K562 (cell line): ENCODE measurements at regions not wholly inside any gene's neighbourhood (a gene's known extent, or its start where the extent isn't known, plus 50 kb on each side); places are given as distances from the start of the nearest gene placed in this dataset.

Source experiments
- ATAC-seq: fragments of 200-7000 bp; cut with Tn5 transposase; 3 replicates; pipeline ENCODE4 v1.9.1; 2020; ENCODE audit warnings: moderate library complexity
- BruUV-seq: library from RNA; stranded (reverse); fragments of 400-500 nt; replicated peaks from 2 replicates; lab custom pipeline; 2021; lab: Mats Ljungman, UMichigan
- CTCF ChIA-PET: fragments of 300-600 bp; formaldehyde crosslinking; extraction: SDS; loops from one replicate; lab custom pipeline; 2021; ENCODE audit warnings: low intra/inter-chr PET ratio; lab: Yijun Ruan, JAX
- POLR2A ChIA-PET: fragments of 300-600, 350-650 bp; sonication (Branson Sonifier 250); formaldehyde crosslinking; extraction: SDS; loops from one replicate; lab custom pipeline; 2021; ENCODE audit warnings: antibody characterized with exemption, inconsistent platforms; lab: Yijun Ruan, JAX
- DNase-seq, 4 experiments: peaks; one replicate each; pipeline versions ENCODE4 v3.0.0 to v3.0.0-alpha.2; 2011 to 2018; ENCODE audit warnings: low spot score in 3 of 4, mixed read lengths in 3 of 4; ENCODE audit errors: extremely low read depth in 1 of 4
- FAIRE-seq: peaks from 2 replicates; lab custom pipeline; 2011; peaks lifted over from hg19 to GRCh38; lab: Jason Lieb, UNC
- H2AFZ ChIP-seq: 2 replicates; pipeline ENCODE4 v1.6.0; 2011; ENCODE audit warnings: low read depth, low read length, control low read depth, inconsistent platforms
- H3K27ac ChIP-seq: fragments of 200-600 bp; 3 replicates; pipeline ENCODE4 v1.8.0; 2011; ENCODE audit warnings: low read depth, mild to moderate bottlenecking, control low read depth, inconsistent platforms, low read length, moderate library complexity, mixed read lengths; ENCODE audit errors: extremely low read depth
- H3K27me3 ChIP-seq, 2 experiments: fragments of 300-600 bp in 1 of 2; 2 replicates in 1 of 2; 3 replicates in 1 of 2; pipeline versions ENCODE4 v1.6.0 to v1.8.0; 2011; ENCODE audit warnings: inconsistent platforms in 2 of 2, low read length in 2 of 2, mild to moderate bottlenecking in 1 of 2, mixed read lengths in 1 of 2, moderate library complexity in 1 of 2; ENCODE audit not compliant: control insufficient read depth in 2 of 2, insufficient read depth in 2 of 2
- H3K36me3 ChIP-seq: fragments of 300-600 bp; 3 replicates; pipeline ENCODE4 v1.8.0; 2011; ENCODE audit warnings: mild to moderate bottlenecking, low read length, inconsistent platforms; ENCODE audit not compliant: control insufficient read depth, insufficient read depth
- H3K4me1 ChIP-seq, 2 experiments: fragments of 200-600 bp in 1 of 2; replicated peaks in 1 of 2; 2 replicates in 1 of 2; 3 replicates in 1 of 2; pipeline versions ENCODE4 v1.5.1 to v1.8.0; 2011; ENCODE audit warnings: inconsistent platforms in 2 of 2, low read length in 2 of 2, mild to moderate bottlenecking in 1 of 2, mixed read lengths in 1 of 2, moderate library complexity in 1 of 2; ENCODE audit not compliant: control insufficient read depth in 2 of 2, insufficient read depth in 2 of 2
- H3K4me2 ChIP-seq: 2 replicates; pipeline ENCODE4 v1.6.1; 2011; ENCODE audit warnings: low read length, control low read depth, inconsistent platforms, mixed read lengths; ENCODE audit not compliant: insufficient read depth
- H3K4me3 ChIP-seq: fragments of 200-600 bp; sonication (generic), shearing (Covaris generic); 2 replicates; pipeline ENCODE4 v1.5.1; 2016; ENCODE audit warnings: control low read depth, inconsistent platforms
- H3K79me2 ChIP-seq: fragments of 200-600 bp; 3 replicates; pipeline ENCODE4 v1.8.0; 2011; ENCODE audit warnings: low read length, inconsistent platforms; ENCODE audit not compliant: control insufficient read depth, insufficient read depth
- H3K9ac ChIP-seq, 2 experiments: 2 replicates each; pipeline versions ENCODE4 v1.6.0 to v1.6.1; 2011; ENCODE audit warnings: low read depth in 2 of 2, low read length in 2 of 2, control low read depth in 1 of 2, inconsistent platforms in 1 of 2, mild to moderate bottlenecking in 1 of 2, mixed read lengths in 1 of 2; ENCODE audit not compliant: insufficient read depth in 1 of 2
- H3K9me1 ChIP-seq: one replicate; pipeline ENCODE4 v1.6.0; 2011; ENCODE audit warnings: inconsistent platforms, mild to moderate bottlenecking, low read length, moderate library complexity; ENCODE audit not compliant: control insufficient read depth, insufficient read depth
- H3K9me3 ChIP-seq: replicated peaks from 2 replicates; pipeline ENCODE4 v1.5.1; 2011; ENCODE audit warnings: low read depth, low read length, inconsistent platforms; ENCODE audit not compliant: control insufficient read depth, insufficient read depth
- H4K20me1 ChIP-seq: replicated peaks from 2 replicates; pipeline ENCODE4 v1.6.1; 2011; ENCODE audit warnings: low read length, inconsistent platforms, mixed read lengths; ENCODE audit not compliant: control insufficient read depth, insufficient read depth
- CBX1 ChIP-seq: sonication (generic); IDR thresholded peaks from 2 replicates; pipeline ENCODE4 v1.6.1; 2016; ENCODE audit warnings: antibody characterized with exemption, low read depth, mild to moderate bottlenecking
- CCNT2 ChIP-seq: IDR thresholded peaks from 2 replicates; pipeline ENCODE4 v1.6.1; 2011; ENCODE audit warnings: borderline replicate concordance, low read depth, mild to moderate bottlenecking, moderate library complexity, mixed read lengths, low read length; ENCODE audit not compliant: insufficient read length; ENCODE audit errors: extremely low read depth
- CHCHD3 ChIP-seq: fragments of 250-450 bp; sonication (Bioruptor Pico); IDR thresholded peaks from 2 replicates; pipeline ENCODE4 v2.1.2; 2022; ENCODE audit warnings: mild to moderate bottlenecking
- DNMT1 ChIP-seq: fragments of 450-650 bp; IDR thresholded peaks from 2 replicates; pipeline ENCODE4 v1.6.1; 2016; ENCODE audit warnings: antibody characterized with exemption, mild to moderate bottlenecking
- LCOR ChIP-seq: sonication (generic); formaldehyde crosslinking; IDR thresholded peaks from 2 replicates; pipeline ENCODE4 v1.8.0; 2022; ENCODE audit warnings: mild to moderate bottlenecking, missing genetic modification reagents
- MTA1 ChIP-seq: fragments of 450-650 bp; IDR thresholded peaks from 2 replicates; pipeline ENCODE4 v1.6.1; 2017; ENCODE audit warnings: borderline replicate concordance
- PML ChIP-seq: IDR thresholded peaks from 2 replicates; pipeline ENCODE4 v1.6.1; 2012; ENCODE audit warnings: low read length, inconsistent platforms
- PTTG1 ChIP-seq: fragments of 450-650 bp; IDR thresholded peaks from 2 replicates; pipeline ENCODE4 v1.6.1; 2016; ENCODE audit warnings: low read depth, mild to moderate bottlenecking, missing genetic modification characterization, missing compliant biosample characterization
- RBM22 ChIP-seq: fragments of 200-400 bp; formaldehyde crosslinking; IDR thresholded peaks from 2 replicates; pipeline ENCODE4 v1.6.1; 2018; ENCODE audit warnings: low read length, low read depth; ENCODE audit not compliant: poor library complexity, severe bottlenecking
- RHOXF2B ChIP-seq: fragments of 250-450 bp; sonication (Bioruptor Pico); conservative IDR thresholded peaks from 2 replicates; pipeline ENCODE4 v1.5.1; 2021
- SP1 ChIP-seq: sonication (generic); formaldehyde crosslinking; IDR thresholded peaks from 2 replicates; pipeline ENCODE4 v1.8.1; 2022; ENCODE audit warnings: mild to moderate bottlenecking, missing genetic modification reagents
- SP2 ChIP-seq: IDR thresholded peaks from 2 replicates; pipeline ENCODE4 v1.6.1; 2011; ENCODE audit warnings: mild to moderate bottlenecking, low read depth, low read length, moderate library complexity; ENCODE audit not compliant: poor library complexity, severe bottlenecking; ENCODE audit errors: extremely low read depth
- TAF9B ChIP-seq: fragments of 450-650 bp; IDR thresholded peaks from 2 replicates; pipeline ENCODE4 v1.6.1; 2018; ENCODE audit warnings: mild to moderate bottlenecking; ENCODE audit not compliant: partially characterized antibody
- TCFL5 ChIP-seq: fragments of 250-450 bp; sonication (Bioruptor Pico); conservative IDR thresholded peaks from 2 replicates; pipeline ENCODE4 v1.6.1; 2021; ENCODE audit warnings: mild to moderate bottlenecking, moderate library complexity, matching md5 sums
- ZNF24 ChIP-seq: fragments of 450-650 bp; IDR thresholded peaks from 2 replicates; pipeline ENCODE4 v1.6.1; 2016
- in situ Hi-C: fragments of 300-500 bp; cut with MboI; formaldehyde crosslinking; loops from 4 replicates; pipeline ENCODE4 v1.15.0; 2018; ENCODE audit warnings: inconsistent platforms, mixed read lengths
- intact Hi-C: fragments of 100-400 bp; cut with micrococcal nuclease; formaldehyde crosslinking; loops from 2 replicates; pipeline ENCODE4 v1.14.2; 2022
- TF ChIP-seq, protein P1 (sequence below): fragments of 250-450 bp; sonication (Bioruptor Pico); IDR thresholded peaks from 2 replicates; pipeline ENCODE4 v1.8.0; 2021; ENCODE audit warnings: moderate library complexity, mild to moderate bottlenecking, inconsistent platforms
- TF ChIP-seq, protein P2 (sequence below), 3 experiments: fragments of 200-800 bp in 1 of 3; fragments of 250-450 bp in 1 of 3; fragments of 450-650 bp in 1 of 3; sonication (Bioruptor Pico) in 1 of 3; sonication (Bioruptor generic) in 1 of 3; formaldehyde crosslinking in 1 of 3; IDR thresholded peaks; 2 replicates each; pipeline versions ENCODE4 v1.6.1 to v1.8.0; 2016 to 2022; ENCODE audit warnings: mild to moderate bottlenecking in 2 of 3, missing genetic modification characterization in 2 of 3, missing compliant biosample characterization in 1 of 3, moderate library complexity in 1 of 3
- TF ChIP-seq, protein P3 (sequence below): IDR thresholded peaks from 2 replicates; pipeline ENCODE4 v1.6.1; 2014; ENCODE audit warnings: antibody characterized with exemption

GRCh38 chr5:30063503-30063902, 1130.0 kb upstream of the CDH6 start:
- intact Hi-C loops (no loop called here), in situ Hi-C loops (no loop called here)
- BruUV-seq, result no TSS peak

More at GRCh38 chr5:30063503-30063902, 1130.0 kb upstream of the CDH6 start:
- DNase-seq (no peak), FAIRE-seq (no peak), ATAC-seq (no peak)
- no peaks in the 10 kb centered on the region for H3K4me1 ChIP-seq
- CTCF ChIA-PET, result no interaction called here
- POLR2A ChIA-PET, result no interaction called here
- no peaks in the 10 kb centered on the region for H4K20me1 ChIP-seq
- no peaks in the 10 kb centered on the region for H3K36me3 ChIP-seq
- H3K79me2 ChIP-seq, result no peaks in the 10 kb centered on the region
- H2AFZ ChIP-seq, result no peak overlapping the region
- no peak for TF ChIP-seq SP1 (CRISPR knock-in tag)
- no peak for TF ChIP-seq DNMT1
- TF ChIP-seq, protein P1, sequence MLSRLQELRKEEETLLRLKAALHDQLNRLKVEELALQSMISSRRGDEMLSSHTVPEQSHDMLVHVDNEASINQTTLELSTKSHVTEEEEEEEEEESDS (CRISPR knock-in tag), result no peak
- TF ChIP-seq RBM22, result no peak
- no peak for TF ChIP-seq ZNF24
- TF ChIP-seq PTTG1 (tag), result no peak
- no peak for TF ChIP-seq PML
- TF ChIP-seq, protein P2, sequence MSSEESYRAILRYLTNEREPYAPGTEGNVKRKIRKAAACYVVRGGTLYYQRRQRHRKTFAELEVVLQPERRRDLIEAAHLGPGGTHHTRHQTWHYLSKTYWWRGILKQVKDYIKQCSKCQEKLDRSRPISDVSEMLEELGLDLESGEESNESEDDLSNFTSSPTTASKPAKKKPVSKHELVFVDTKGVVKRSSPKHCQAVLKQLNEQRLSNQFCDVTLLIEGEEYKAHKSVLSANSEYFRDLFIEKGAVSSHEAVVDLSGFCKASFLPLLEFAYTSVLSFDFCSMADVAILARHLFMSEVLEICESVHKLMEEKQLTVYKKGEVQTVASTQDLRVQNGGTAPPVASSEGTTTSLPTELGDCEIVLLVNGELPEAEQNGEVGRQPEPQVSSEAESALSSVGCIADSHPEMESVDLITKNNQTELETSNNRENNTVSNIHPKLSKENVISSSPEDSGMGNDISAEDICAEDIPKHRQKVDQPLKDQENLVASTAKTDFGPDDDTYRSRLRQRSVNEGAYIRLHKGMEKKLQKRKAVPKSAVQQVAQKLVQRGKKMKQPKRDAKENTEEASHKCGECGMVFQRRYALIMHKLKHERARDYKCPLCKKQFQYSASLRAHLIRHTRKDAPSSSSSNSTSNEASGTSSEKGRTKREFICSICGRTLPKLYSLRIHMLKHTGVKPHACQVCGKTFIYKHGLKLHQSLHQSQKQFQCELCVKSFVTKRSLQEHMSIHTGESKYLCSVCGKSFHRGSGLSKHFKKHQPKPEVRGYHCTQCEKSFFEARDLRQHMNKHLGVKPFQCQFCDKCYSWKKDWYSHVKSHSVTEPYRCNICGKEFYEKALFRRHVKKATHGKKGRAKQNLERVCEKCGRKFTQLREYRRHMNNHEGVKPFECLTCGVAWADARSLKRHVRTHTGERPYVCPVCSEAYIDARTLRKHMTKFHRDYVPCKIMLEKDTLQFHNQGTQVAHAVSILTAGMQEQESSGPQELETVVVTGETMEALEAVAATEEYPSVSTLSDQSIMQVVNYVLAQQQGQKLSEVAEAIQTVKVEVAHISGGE (CRISPR knock-in tag; IDR thresholded peaks at IDR 0.05), result no peak
- TF ChIP-seq CHCHD3 (CRISPR knock-in tag), result no peak
- TF ChIP-seq TCFL5 (CRISPR knock-in tag), result no peak
- no peak for TF ChIP-seq LCOR (CRISPR knock-in tag)
- TF ChIP-seq MTA1, result no peak
- TF ChIP-seq, protein P3, sequence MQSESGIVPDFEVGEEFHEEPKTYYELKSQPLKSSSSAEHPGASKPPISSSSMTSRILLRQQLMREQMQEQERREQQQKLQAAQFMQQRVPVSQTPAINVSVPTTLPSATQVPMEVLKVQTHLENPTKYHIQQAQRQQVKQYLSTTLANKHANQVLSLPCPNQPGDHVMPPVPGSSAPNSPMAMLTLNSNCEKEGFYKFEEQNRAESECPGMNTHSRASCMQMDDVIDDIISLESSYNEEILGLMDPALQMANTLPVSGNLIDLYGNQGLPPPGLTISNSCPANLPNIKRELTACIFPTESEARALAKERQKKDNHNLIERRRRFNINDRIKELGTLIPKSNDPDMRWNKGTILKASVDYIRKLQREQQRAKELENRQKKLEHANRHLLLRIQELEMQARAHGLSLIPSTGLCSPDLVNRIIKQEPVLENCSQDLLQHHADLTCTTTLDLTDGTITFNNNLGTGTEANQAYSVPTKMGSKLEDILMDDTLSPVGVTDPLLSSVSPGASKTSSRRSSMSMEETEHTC, result no peak
- TF ChIP-seq CCNT2, result no peak
- TF ChIP-seq SP2, result no peak
- no peak for TF ChIP-seq TAF9B
- no peak for TF ChIP-seq RHOXF2B (CRISPR knock-in tag)
- TF ChIP-seq CBX1, result no peak
- H3K4me2 ChIP-seq, result no peak overlapping the region
- no peak overlapping the region for H3K9ac ChIP-seq
- H3K9me1 ChIP-seq, result no peaks in the 10 kb centered on the region
- no peaks in the 10 kb centered on the region; the same call in 1 of the 2 replicates for H3K9me3 ChIP-seq
- H3K4me3 ChIP-seq, result no peak overlapping the region
- no peaks in the 10 kb centered on the region for H3K27me3 ChIP-seq
- no peak overlapping the region for H3K27ac ChIP-seq
